ENCODE measurements at regions not wholly inside any gene's neighbourhood (a gene's known extent, or its start where the extent isn't known, plus 50 kb on each side); places are given as distances from the start of the nearest gene placed in this dataset.
"Not testable (repeated sequence)": the region's sequence is repeated elsewhere in the genome, so short reads cannot be mapped to it uniquely, and the experiment has no call there.

DNA sequence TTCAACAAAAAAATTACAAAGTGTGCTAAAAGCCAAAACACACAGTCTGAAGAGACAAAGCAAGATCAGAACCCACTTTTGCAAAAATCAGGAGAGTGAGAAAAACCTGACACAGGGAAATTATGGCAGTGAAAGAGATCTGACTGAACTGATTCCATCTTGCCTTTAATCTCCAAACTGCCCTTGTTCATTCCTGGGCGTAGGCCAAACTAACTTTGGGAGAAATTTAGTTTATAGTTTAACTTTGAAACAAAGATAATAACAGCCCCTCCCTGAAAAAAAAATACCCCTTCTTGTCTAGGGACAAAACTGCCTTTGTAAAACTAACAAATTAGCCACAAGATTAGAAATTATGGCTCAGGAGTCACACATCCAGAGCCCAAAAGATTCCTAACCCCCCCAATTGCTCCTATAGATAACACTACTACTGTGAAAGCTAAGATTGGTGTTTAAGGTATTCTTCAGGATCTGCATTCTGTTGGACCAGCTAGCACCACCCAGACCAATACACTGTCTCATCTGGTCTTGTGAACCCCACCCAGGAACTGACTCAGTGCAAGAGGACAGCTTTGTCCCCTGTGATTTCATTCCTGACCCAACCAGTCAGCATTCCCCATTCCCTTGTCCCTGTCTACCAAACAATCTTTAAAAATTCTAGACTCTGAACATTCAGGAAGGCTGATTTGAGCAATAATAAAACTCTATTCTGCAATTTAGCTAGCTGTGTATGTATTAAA, 226.1 kb upstream of the SH3BP4 start:
- peak; percentile 9 for DNase-seq (ENCODE audit: low read depth)

DNA sequence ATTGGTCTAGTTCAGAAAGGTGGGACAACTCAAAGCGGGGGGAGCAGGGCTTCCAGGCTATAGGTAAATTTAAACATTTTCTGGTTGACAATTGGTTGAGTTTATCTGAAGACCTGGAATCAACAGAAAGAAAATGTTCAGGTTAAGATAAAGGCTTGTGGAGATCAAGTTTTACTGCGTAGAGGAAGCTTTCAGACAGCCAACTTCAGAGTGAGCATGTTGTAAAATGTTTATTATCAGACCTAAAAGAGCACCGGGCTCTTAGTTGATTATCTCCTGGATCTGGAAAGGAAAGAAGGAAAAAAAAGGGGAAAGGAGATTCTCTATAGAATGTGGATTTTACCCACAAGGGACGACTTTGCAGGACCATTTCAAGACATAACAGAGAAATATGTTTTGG, 227.0 kb upstream of the SH3BP4 start:
- no peak for DNase-seq (ENCODE audit: low read depth)

DNA sequence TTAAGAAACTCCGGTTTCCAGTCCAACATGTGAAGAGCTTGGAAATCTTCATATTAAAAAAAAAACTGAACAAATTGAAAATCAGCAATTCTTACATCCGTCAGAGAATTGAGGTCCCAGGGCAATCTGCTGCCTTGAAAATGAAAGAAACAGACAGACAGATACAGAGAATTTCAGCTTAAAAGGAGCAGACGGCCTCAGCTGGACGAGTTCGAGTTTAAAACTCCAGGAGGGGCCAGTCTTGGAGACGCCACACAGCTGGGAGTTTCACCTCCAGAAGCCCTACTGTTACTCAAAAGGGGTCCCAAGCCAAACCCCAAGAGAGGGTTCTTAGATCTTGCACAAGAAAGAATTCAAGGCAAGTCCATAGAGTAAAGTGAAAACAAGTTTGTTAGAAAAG, 226.5 kb upstream of the ARL4C start:
- DNase-seq (ENCODE audit: low read depth) = no peak

DNA sequence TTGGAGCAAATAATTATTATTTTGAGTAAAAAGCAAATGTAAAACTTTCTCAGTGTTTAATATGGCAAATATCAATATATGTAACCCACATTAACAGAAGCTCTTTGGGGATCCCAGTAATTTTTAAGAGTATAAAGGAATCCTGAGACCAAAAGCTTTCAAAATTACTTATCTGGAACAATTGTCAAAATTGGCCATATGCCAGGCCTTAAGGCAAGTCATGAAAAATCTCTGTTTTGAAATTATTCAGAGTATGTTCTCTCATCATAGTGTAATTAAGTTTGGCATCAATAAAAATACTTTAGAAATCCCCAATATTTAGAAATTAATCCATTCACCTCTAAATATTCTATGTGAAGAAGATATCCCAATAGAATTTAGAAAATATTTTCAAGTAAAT, 225.3 kb upstream of the ARL4C start:
- no peak for DNase-seq (ENCODE audit: low read depth)

DNA sequence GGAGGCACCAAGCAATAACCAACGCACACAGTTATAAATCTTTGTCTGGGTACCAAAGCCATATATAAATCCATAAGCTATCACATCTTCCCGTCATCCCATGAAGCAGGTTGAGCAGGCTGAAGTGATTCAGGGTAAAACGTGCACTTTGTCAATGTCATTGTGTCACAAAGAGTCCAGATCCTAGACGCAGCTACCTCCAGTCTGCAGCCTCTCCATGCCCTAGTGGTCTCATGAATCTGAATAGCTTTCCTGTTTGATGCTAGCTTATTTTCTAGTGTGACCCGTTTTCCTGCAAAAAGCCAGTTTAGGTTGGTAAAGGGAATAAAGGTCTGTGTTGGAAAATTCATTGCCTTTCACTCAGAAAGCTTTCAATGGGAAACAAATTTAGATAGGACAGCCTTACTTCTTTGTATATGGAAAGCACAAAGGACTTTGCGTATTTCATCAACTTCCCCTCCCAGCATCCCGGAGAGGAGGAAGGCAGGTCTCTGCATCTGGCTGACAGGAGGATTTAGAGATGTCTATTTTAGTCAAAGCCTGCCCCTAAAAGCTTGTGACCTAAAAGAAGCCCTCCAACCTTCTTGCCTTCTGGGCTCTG, 222.3 kb upstream of the ARL4C start:
- no peak for DNase-seq (ENCODE audit: low read depth)

DNA sequence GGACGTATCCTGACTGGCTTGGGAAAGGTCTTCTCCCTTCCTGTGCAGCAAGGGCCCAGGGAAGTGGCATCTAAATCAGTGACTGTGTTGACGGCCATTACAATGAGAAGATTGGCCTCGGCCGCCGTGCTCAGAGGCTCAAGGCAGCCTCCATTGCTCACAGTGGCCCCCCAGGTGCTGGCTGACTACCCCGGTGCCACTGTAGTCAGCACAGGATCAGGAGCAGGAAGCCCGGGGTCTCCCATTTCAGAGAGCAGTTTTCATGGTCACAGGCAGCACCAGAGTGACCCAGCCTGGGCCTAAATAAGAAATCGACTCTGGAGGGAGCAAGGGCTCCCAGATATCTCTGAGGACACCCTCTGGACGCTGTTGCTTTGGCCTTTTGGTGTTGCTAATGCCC, 219.4 kb upstream of the ARL4C start:
- DNase-seq (ENCODE audit: low read depth) = no peak

DNA sequence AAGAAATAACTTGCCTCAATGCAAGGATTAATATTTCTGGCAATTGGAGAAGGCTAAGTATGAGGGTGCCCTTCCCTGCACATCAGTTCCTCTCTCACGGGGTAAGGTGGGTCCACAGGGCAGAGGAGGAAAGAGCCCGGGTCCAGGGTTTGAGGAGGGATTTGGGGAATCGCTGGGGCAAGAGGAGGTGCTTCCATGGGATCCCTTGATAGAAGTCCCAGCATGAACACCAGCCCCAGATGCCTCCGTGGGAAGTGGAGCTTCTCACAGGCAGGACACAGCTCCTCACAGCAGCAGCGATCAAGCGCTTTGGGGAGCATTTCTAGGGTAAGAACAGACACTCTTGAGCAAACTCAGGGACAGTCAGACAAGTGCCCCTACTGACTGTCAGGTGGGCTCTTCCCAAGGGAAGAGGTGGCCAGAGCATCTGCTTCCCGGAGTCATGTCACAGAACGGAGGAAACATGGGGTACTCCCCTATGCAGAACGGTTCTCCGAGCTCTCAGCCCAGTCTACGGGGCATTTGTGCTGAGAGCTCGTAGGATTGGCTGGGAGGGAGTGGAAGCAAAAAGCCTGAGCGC, 218.9 kb upstream of the ARL4C start:
- no peak for DNase-seq (ENCODE audit: low read depth)

DNA sequence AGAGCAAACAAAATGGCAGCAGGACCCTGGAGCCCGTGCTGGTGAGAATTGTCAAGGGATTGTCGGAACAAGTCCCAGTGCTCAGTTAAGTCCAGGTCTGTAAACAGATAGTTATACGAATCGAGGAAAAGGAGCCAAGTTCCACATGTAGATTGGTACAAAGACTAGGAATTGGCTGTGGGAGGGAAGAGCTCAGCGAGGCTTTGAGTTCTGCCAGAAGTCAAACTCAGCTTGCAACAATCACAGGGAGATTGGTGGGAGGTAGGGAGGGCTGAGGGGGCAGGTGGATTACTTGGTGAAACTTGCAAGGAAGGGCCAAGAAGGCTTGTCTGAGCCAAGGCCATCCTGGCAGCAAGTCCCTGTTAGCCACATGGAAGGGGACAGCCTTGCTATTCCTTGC, 217.8 kb upstream of the ARL4C start:
- DNase-seq (ENCODE audit: low read depth) = no peak

DNA sequence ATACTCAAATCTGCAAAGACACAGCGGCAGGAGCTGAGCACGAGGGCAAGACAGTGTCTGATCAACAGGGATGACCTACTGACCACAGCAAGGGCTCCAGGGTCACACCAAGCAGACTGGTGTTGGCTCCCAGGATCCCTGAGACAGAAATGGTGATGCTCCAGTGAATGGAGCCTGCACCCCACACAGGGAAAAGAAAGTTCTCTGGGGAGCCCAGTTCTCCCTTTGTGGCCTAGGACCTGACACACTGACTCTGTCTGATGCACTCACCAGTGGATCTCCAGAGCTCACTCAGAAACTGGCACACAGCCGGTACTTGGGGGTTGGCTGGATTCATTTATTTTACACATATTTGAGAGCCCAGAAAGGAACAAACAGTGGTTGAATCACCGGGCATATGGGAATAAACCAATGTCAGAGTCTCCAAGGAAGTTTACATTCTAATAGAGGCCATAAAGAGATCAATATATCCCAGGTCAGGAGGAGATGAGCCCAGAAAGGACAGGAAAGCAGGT, 215.6 kb upstream of the ARL4C start:
- no peak for DNase-seq (ENCODE audit: low read depth)

DNA sequence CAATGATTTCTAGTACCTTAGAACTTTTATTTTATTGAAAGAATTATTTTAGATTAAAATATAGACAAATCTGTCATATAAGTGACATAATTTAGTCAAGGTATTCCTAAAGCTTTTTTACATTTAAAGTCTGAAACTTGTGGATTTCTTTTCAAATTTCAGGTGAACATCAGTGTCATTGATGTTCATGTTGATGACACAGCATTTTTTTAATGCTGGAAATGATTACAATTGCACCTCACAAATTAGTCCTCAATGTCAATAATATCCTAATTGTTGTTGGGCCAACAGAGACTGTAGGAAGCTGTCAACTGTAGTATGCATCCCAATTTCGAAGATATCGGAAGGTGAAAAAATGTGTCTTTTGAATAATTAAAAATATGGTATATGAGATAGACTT, 214.4 kb upstream of the ARL4C start:
- no peak for DNase-seq (ENCODE audit: low read depth)

DNA sequence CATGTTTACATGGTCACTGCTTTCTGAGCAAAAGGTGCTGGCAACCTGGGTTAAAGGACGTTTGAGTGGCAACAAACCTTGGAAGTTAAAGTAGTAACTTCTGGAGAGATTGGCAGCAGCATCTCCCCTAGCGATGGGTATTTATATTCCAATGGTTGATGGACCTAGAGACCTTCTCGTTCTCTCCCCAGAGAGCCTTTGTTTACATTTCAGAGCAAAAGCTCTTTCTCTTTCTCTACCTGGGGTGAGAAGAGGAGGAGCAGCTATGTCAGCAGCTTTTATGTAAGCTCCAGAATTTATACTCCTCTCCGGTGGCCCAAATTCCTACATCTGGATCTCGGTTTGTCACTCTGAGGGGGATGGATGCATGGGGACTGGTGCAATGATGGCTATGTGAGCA, 213.7 kb upstream of the ARL4C start:
- no peak for DNase-seq (ENCODE audit: low read depth)

DNA sequence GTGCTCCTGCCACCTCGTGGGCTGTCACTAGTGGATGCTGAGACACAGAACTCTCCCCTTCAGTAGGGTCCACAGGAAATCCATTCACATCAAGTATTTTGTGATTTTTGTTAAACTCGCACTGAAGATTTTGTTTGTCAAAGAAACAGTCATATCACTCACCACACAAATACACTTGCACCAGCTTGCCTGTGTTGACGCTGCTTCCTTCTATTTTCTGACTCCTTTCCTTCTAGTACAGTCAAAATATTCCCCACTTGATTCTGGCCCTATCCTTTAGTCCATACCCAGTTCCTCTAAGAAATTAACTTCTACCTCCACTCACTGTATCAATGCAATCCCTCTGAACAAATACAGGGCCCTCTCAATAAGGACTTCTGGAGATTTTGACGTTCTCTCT, 213.2 kb upstream of the ARL4C start:
- no peak for DNase-seq (ENCODE audit: low read depth)

DNA sequence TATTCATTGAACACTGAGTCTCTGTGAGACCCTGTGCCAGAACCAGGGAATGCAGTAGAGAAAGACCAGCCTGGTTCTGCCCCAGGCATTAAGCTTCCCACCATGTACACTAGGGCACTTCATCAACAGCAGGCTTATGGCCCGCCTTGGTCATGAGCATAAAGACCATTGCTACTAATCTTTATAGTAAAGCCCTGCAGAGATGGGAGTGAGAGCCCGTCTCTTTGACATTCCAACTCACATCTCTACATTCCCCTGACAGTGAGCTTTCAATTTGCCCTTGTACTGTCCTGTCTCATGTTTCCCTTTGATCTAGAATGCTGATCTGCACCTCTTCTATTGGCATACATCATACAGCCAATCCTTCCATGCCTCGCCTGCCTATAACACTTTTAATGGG, 211.8 kb upstream of the ARL4C start:
- DNase-seq (ENCODE audit: low read depth) = no peak

DNA sequence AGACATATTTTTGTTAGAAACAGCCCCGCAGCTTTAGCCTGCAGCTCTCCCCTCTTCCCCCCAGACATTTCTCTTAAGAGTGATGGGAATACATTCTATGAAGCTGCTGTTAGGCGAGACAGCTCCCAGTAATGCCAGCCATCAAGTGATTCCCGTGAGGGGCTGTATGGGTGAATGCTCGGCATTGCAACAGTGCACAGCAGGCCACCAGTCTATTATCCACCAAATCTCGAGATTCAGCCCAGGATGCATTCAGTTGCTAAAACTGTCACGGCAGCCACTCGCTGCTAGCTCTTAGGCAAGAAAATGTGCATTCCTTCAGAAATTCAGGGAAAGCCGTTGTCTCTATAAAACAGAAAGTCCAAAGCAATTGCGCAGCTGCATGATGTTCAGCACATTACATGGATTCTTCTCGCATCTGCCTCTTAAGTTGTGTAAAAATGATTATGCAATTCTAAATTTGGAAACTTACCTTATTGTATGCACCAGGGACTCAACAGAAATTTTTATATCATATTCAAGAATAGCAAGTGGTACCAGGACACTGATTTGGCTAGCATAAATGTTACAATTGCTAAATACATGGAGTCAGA, 211.3 kb upstream of the ARL4C start:
- no peak for DNase-seq (ENCODE audit: low read depth)

DNA sequence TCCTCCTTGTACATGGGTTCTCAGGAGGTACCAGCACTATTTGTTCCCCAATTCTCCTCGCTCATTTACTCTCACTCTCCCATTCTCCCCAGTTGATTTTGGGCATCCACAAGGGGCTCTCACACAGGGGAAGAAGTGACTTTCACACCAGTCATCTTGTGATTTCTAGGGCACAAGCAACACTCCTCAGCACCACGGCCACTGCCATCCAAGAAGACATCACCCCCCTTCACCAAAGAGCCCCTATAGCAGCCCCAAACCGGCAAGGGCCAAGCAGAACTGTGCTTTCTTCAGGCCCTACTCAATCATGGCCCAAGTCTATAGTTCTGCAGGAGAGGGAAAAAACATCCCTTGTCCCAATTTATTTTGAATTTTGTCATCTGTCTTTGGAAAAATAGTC, 209.2 kb upstream of the ARL4C start:
- no peak for DNase-seq (ENCODE audit: low read depth)

DNA sequence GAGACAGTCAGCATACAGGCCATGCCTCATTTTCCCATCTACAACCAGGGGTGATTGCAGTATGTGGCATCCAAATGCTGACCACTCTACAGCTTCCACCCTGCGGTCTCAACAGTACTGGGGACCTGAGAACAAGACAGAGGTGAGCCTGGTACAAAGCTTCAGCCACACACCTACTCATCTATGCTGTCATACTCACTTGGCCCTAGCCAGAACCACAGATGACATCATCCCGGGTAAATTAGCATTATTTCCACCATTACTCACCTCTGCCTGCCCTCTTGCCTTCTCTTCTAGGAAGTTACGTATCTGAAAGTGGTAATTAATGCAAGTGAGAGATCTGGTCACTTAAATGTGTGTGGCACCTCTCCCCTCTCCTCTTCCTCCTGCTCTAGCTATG, 208.2 kb upstream of the ARL4C start:
- DNase-seq (ENCODE audit: low read depth) = peak; percentile 75

DNA sequence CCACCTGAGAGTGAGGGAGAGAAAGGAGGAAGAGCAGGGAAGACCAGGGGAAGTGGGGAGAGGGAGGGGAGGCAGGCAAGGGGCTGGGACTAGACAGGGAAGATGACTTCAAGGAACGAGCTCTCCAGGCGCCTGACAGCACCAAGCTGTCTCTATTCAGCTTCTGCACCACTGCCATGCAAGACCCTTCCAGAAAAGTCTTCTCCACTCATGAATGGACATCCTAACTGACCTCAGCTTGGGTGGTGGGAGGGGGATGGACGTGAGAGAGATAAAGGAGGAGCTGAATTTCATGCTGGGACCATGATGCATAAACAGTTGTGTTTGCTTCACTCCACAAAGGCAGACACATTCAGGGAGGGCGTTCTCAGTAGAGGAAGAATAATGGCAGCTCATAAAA, 206.4 kb upstream of the ARL4C start:
- DNase-seq (ENCODE audit: low read depth) = no peak

DNA sequence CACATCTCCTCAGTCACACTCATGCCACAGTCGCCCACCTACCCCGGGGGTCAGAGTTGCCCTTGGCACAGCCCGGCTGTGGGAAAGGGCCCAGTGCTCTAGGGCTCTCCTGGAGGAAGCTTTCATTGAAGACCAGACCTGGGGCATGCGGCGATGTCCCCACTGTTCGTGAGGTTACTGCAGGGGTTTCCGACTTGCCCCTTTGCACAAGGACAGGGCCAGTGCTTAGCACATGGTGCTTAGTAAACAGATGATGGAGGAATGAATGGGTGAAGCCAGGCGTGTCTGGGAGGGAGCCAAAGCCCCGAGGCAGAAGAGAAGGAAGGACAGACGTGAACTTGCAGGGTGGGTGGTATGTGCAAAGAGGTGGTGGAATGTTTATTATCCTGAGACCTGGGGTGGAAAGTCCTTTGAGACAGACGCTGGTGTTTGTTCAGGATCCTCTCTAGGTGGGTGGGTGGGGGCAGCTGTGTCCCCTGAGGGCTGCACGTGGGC, 205.9 kb upstream of the ARL4C start:
- DNase-seq (ENCODE audit: low read depth) = no peak

DNA sequence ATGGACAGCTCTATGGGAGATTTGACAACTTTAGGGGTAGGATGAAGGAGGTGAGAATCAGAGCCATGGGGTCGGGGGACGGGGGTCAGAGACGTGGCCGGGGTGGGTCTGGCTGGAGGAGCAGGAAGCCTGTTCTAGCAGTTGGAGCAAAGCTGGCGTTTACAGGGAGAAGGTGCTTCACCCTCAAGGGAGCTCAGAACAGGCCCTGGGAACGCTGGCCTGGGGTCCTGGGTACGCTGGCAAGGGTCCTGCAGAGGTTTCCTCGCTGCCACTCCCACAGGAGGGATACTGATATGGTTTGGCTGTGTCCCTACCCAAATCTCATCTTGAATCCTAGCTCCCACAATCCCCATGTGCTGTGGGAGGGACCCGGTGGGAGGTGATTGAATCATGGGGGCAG, 205.0 kb upstream of the ARL4C start:
- no peak for DNase-seq (ENCODE audit: low read depth)

DNA sequence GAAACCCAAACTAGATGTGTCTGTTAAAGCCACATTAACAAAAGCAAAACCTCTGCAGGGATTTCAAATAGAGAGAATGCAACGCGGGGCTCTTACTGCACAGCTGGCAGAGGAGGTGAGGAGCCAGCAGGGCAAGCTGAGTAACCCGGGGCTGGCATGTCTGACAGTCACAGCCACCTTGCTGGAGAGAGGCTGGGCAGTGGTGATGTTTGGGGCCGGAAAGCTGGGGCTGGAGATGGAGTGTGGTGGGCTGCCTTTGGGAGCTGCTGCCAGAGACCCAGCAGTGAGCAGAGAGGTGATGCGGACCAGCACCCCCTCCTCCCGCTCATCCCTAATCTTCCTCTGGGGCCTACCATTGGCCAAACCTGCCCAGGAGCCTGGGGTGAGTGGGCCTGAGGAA, 204.5 kb upstream of the ARL4C start:
- DNase-seq (ENCODE audit: low read depth) = no peak

DNA sequence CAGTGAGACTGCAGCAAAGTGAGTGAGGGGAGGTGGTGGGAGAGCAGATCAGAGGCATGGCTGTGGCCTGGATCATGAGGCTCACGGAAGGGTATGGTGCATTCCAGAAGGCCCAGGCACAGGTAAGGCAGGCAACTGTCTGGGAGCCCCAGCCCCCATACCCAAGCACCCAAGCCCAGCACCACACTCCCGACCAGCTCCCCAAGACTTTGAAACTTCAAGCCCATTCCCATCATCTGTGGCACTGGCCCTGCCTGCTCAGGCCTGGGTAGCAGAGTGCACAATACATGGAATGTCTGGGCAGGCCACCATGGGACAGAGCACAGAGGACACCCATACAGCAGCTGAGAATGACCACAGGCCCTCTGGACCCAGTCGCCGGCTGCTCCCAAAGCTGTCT, 202.6 kb upstream of the ARL4C start:
- no peak for DNase-seq (ENCODE audit: low read depth)

DNA sequence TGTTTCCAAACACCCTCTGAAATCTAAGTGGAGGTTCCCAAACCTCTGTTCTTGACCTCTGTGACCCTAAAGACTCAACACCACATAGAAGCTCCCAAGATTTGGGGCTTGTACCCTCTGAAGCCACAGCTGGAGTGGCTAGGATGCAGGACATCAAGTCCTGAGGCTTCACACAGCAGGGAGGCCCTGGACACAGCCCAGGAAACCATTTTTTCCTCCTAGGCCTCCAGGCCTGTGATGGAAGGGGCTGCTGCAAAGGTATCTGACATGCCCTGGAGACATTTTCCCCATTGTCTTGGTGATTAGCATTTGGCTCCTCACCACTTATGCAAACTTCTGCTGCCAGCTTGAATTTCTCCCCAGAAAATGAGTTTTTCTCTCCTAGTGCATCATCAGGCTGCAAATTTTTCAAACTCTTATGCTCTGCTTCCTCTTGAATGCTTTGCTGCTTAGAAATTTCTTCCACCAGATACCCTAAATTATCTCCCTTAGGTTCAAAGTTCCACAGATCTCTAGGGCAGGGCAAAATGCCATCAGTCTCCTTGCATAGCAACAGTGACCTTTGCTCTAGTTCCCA, 200.5 kb upstream of the ARL4C start:
- not testable (repeated sequence) for DNase-seq (ENCODE audit: low read depth)

DNA sequence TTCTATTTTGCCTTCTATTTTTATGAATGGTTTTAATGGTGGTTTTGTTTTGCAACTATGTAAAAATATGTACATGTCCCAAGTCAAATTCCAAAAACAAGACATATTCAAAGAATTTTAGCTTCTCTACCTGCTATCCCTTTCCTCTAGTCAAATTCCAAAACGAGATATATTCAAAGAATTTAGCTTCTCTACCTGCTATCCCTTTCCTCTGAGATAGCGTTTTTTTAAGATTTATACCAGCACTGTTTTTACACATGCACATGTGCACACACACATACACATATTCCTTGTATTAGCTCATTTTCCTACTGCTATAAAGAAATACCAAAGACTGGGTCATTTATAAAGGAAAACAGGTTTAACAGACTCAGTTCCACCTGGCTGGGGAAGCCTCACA, 199.1 kb upstream of the ARL4C start:
- no peak for DNase-seq (ENCODE audit: low read depth)
